HG03095 (cell line): ENCODE measurements at regions not wholly inside any gene's neighbourhood (a gene's known extent, or its start where the extent isn't known, plus 50 kb on each side); places are given as distances from the start of the nearest gene placed in this dataset.

Experiments
- ATAC-seq: cut with Tn5 transposase; IDR thresholded peaks from one replicate; pipeline ENCODE4 v1.9.1; 2021; ENCODE audit warnings: moderate library complexity; ENCODE audit not compliant: unreplicated experiment

GRCh38 chr12:42696406-42697149, 107.0 kb upstream of the PRICKLE1 start:
- ATAC-seq = no peak

GRCh38 chr12:42695490-42695995, 106.0 kb upstream of the PRICKLE1 start:
- no peak for ATAC-seq

GRCh38 chr12:42692749-42693148, 103.2 kb upstream of the PRICKLE1 start:
- ATAC-seq = no peak

GRCh38 chr12:42691991-42692557, 102.5 kb upstream of the PRICKLE1 start:
- ATAC-seq = no peak

DNA sequence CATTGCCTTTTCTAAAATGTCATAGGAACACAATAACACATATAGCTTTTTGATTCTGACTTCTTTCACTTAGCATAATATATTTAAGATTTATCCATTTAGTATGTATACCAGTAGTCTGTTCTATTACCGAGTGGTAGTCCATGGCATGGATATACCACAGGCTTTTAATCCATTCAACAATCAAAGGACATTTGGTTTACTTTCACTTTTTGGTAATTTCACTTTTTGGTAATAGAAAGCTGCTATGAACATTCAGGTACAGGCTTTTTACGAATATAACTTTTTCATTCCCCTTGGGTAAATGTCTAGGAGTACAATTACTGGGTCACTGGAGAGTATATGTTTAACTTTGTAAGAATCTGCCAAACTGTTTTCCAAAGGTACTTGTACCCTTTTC, 100.7 kb upstream of the PRICKLE1 start:
- no peak for ATAC-seq

DNA sequence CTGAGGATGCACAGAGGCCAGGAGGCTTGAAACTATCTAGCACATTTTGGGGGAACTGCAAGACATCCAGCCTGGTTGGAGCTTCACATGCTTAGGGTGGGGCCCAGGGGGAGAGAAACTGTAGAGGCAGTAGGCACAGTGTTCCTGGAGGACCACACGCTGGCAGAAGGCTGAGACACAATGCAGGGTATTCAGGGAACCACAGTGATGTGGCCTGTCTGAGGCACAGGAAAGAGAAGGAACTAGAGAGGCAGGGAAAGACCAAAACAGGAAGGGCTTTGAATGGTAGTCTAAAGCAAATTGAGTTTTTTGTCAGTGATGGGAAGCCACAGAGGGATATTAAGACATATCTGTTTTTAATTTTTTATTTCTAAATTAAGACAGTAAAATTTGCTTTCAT, 100.2 kb upstream of the PRICKLE1 start:
- no peak for ATAC-seq

- no peak for ATAC-seq
Observed at GRCh38 chr12:42686514-42687172, 97.1 kb upstream of the PRICKLE1 start.

DNA sequence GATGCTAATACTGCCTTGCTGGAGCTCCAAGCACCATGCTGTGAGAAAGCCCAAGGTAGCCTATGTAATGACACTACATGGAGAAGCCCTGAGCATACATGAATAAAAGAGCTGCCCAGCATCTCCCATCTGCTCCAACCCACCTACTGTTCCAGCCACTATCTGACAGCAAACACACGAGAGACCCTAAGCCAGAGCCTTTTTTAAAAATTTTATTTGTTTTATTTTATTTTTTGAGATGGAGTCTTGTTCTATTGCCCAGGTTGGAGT, 95.2 kb upstream of the PRICKLE1 start:
- ATAC-seq = no peak

GRCh38 chr12:42683933-42684801, 94.6 kb upstream of the PRICKLE1 start:
- ATAC-seq = no peak

GRCh38 chr12:42683266-42683665, 93.7 kb upstream of the PRICKLE1 start:
- no peak for ATAC-seq

- no peak for ATAC-seq
Observed at GRCh38 chr12:42679466-42679865, 89.9 kb upstream of the PRICKLE1 start.

DNA sequence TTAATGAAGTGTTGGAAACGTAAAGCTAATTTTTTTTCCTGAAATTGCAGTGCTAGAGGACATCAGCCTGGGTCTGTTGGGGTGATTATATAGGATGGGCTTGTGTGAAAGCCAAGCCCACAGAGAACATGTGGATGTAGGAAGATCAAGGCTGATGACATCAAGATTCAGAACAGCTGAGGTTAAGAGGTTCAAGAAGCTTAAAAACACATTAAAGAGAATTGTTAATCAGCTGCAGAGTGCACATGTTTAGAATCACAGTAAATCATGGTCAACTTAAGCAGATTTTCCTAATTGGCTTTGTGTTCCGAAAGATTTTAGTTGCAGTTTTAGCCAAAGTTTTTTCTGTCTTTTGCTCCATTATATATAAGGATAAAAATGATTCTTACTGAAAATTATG, 87.9 kb upstream of the PRICKLE1 start:
- no peak for ATAC-seq

DNA sequence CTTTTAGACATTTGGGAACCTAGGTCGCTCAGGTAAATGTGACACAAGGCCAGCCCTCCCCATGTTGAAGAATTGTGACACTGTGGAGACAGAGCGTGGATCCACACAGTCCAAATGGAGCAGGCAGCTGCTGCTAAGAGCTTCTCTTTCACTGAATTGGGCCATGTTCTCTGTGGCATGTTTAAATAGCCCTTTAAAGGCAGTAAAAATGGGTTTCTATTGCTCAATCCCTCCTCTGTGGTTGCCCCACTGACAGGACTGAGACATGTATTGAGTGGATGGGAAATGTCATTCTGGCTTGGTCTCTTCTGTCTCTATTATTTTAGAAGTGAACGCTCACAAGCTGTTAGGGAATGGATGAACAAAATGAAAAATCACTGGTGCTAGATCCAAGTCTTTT, 84.0 kb upstream of the PRICKLE1 start:
- no peak for ATAC-seq

DNA sequence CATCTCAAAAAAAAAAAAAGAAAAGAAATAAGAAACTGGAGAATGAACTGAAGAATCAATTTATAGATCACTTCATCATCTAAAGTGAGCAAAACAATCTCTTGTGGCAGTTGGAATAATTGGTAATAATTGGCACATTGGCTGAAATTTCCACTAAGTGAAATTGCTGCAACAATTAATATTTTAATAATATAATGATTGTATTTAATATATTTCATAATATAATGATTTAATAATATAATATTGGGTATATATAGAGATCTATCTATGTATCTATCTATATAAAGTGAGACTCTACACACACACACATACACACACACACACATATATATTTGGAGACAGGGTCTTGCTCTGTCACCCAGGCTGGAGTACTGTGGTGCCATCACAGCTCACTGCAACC, 81.2 kb upstream of the PRICKLE1 start:
- ATAC-seq = no peak

DNA sequence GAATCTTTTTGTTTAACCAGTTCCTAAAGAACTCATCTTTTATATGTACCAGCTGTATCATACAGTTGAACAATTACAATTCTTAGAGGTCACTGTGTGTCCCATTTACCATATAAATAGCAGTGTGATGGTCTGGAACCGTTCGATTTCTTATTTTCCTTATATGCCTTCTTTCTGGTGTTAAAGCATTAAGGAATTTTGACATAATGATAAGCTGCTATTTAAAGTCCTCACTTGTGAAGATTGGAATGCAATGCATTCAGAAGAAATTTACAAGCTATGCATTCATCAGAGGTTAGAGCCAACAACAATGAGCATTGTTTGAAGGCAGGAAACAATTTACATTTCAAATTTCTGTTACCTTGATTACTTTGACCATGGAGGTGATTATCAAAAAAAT, 80.0 kb upstream of the PRICKLE1 start:
- ATAC-seq = no peak

DNA sequence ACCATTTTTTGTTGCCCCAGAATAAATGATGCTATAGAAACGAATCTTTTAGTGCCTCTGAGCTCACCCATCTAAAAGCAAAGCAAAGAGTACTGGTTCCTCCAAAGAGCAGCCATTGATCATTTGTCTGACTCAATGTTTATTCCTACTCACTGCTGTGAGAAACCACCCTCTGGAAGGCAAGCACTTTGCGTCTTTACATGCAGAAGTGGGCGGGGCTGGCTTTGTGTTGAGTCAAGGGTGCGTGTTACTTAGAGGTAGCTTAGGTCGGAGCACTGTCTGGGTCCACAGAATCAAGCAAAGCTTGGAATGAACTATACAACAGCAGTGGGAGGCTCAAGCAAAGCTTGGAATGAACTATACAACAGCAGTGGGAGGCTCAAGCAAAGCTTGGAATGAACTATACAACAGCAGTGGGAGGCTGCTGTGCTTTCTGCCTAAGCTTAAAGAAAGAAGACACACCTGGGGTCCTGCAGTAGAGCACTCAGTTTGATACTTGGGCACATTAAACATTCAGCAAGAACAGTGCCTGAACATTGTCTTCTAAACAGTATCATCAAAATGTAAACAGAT, 77.2 kb upstream of the PRICKLE1 start:
- no peak for ATAC-seq

- no peak for ATAC-seq
Observed at GRCh38 chr12:42663621-42664020, 74.1 kb upstream of the PRICKLE1 start.

GRCh38 chr12:42660968-42661937, 71.7 kb upstream of the PRICKLE1 start:
- ATAC-seq = no peak

DNA sequence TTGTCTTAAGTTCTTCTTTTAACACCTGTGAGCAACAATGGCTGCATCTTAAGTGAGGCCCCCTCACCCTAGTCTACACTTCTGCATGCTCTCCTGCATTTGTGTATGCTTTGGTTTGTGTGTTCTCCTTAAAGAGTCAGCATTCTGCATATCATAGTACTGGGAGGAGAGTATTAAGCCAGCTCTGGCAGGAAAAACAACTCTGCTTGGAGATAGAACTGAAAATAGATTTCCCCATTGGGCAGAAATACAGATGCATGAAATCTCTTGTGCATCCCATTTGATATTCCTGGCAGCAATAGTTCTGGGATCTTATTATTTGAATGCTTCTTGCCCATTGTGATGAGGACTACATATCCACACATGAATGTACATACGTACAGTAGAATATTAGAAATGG, 70.6 kb upstream of the PRICKLE1 start:
- ATAC-seq = no peak

DNA sequence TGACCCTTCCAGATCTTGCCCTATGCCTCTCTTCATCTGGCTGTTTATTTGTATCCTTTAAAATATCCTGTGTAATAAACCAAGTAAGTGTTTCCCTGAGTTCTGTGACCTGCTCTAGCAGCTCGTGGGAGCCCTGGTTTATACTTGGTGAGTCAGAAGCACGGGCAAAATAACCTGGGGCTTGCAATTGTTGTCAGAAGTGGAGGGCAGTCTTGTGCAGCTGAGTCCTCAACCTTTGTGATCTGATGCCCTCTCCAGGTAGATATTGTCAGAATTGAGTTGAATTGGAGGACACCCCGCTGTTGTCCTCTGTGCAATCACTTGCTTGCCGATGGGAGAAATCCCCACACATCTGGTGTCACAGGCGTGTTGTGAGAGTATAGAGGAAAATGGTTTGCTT, 62.5 kb upstream of the PRICKLE1 start:
- ATAC-seq = no peak
